ENCODE measurements at regions not wholly inside any gene's neighbourhood (a gene's known extent, or its start where the extent isn't known, plus 50 kb on each side); places are given as distances from the start of the nearest gene placed in this dataset.

DNA sequence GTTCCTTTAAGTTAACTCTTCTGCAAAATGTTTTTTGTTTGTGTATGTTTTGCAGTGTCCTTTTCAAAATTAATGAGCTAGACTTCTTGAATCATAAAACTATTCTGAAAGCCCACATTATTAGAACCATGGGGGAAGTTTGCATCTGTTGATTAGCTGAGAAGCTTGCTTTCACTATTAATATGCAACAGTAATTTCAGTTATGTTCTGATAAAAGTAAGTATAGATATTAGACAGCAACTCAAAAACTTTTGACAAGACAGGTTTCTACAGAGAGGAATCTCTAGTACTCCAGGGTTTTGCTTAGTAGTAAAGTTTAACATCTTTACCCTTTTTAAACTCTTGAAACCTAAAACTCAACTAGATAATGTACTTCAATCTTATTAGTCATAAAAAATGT lies 147.8 kb downstream of the UBE2E3 start:
- TF ChIP-seq, protein P1, sequence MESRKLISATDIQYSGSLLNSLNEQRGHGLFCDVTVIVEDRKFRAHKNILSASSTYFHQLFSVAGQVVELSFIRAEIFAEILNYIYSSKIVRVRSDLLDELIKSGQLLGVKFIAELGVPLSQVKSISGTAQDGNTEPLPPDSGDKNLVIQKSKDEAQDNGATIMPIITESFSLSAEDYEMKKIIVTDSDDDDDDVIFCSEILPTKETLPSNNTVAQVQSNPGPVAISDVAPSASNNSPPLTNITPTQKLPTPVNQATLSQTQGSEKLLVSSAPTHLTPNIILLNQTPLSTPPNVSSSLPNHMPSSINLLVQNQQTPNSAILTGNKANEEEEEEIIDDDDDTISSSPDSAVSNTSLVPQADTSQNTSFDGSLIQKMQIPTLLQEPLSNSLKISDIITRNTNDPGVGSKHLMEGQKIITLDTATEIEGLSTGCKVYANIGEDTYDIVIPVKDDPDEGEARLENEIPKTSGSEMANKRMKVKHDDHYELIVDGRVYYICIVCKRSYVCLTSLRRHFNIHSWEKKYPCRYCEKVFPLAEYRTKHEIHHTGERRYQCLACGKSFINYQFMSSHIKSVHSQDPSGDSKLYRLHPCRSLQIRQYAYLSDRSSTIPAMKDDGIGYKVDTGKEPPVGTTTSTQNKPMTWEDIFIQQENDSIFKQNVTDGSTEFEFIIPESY (IDR thresholded peaks at IDR 0.05): no peak
- TF ChIP-seq, protein P2, sequence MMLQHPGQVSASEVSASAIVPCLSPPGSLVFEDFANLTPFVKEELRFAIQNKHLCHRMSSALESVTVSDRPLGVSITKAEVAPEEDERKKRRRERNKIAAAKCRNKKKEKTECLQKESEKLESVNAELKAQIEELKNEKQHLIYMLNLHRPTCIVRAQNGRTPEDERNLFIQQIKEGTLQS (IDR thresholded peaks at IDR 0.05): no peak
- TF ChIP-seq, protein P3, sequence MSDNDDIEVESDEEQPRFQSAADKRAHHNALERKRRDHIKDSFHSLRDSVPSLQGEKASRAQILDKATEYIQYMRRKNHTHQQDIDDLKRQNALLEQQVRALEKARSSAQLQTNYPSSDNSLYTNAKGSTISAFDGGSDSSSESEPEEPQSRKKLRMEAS (IDR thresholded peaks at IDR 0.05): no peak
- TF ChIP-seq, protein P4, sequence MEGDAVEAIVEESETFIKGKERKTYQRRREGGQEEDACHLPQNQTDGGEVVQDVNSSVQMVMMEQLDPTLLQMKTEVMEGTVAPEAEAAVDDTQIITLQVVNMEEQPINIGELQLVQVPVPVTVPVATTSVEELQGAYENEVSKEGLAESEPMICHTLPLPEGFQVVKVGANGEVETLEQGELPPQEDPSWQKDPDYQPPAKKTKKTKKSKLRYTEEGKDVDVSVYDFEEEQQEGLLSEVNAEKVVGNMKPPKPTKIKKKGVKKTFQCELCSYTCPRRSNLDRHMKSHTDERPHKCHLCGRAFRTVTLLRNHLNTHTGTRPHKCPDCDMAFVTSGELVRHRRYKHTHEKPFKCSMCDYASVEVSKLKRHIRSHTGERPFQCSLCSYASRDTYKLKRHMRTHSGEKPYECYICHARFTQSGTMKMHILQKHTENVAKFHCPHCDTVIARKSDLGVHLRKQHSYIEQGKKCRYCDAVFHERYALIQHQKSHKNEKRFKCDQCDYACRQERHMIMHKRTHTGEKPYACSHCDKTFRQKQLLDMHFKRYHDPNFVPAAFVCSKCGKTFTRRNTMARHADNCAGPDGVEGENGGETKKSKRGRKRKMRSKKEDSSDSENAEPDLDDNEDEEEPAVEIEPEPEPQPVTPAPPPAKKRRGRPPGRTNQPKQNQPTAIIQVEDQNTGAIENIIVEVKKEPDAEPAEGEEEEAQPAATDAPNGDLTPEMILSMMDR (IDR thresholded peaks at IDR 0.05; ENCODE audit: low read depth, low read length, missing input control): no peak
- TF ChIP-seq EGR1 (IDR thresholded peaks at IDR 0.05; ENCODE audit: low read depth in 2 of 2) (no peak), RAD21 (IDR thresholded peaks at IDR 0.05) (no peak), JUND (IDR thresholded peaks at IDR 0.05) (no peak), SP1 (IDR thresholded peaks at IDR 0.05) (no peak)
- TF ChIP-seq, protein P5, sequence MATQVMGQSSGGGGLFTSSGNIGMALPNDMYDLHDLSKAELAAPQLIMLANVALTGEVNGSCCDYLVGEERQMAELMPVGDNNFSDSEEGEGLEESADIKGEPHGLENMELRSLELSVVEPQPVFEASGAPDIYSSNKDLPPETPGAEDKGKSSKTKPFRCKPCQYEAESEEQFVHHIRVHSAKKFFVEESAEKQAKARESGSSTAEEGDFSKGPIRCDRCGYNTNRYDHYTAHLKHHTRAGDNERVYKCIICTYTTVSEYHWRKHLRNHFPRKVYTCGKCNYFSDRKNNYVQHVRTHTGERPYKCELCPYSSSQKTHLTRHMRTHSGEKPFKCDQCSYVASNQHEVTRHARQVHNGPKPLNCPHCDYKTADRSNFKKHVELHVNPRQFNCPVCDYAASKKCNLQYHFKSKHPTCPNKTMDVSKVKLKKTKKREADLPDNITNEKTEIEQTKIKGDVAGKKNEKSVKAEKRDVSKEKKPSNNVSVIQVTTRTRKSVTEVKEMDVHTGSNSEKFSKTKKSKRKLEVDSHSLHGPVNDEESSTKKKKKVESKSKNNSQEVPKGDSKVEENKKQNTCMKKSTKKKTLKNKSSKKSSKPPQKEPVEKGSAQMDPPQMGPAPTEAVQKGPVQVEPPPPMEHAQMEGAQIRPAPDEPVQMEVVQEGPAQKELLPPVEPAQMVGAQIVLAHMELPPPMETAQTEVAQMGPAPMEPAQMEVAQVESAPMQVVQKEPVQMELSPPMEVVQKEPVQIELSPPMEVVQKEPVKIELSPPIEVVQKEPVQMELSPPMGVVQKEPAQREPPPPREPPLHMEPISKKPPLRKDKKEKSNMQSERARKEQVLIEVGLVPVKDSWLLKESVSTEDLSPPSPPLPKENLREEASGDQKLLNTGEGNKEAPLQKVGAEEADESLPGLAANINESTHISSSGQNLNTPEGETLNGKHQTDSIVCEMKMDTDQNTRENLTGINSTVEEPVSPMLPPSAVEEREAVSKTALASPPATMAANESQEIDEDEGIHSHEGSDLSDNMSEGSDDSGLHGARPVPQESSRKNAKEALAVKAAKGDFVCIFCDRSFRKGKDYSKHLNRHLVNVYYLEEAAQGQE (IDR thresholded peaks at IDR 0.05): no peak
